Activated CD4-positive, alpha-beta memory T cell treated with anti-CD3 and anti-CD28 coated beads, Interleukin-2, amount 10 ng/mL, durations not matched to agents 7 days and 5 days (primary cell): ENCODE measurements at regions not wholly inside any gene's neighbourhood (a gene's known extent, or its start where the extent isn't known, plus 50 kb on each side); places are given as distances from the start of the nearest gene placed in this dataset.

Experiments used
- CTCF ChIA-PET: fragments of 350-600 bp; sonication (Branson Sonifier 250); formaldehyde crosslinking; loops from one replicate; lab custom pipeline; 2021; ENCODE audit warnings: antibody characterized with exemption, inconsistent platforms; lab: Charles Lee
- POLR2A ChIA-PET: fragments of 350-600 bp; sonication (Branson Sonifier 250); formaldehyde crosslinking; loops from one replicate; lab custom pipeline; 2021; ENCODE audit warnings: antibody characterized with exemption; lab: Charles Lee
- DNase-seq: peaks from one replicate; pipeline ENCODE4 v3.0.0-alpha.2; 2020
- H3K27ac Mint-ChIP-seq: one replicate; pipeline ENCODE4 v1.8.0; 2021; ENCODE audit warnings: mild to moderate bottlenecking, mixed read lengths
- H3K27me3 Mint-ChIP-seq: one replicate; pipeline ENCODE4 v1.8.0; 2021; ENCODE audit warnings: mixed read lengths
- H3K36me3 Mint-ChIP-seq: one replicate; pipeline ENCODE4 v1.8.0; 2021; ENCODE audit warnings: low read depth, mixed read lengths
- H3K4me1 Mint-ChIP-seq: one replicate; pipeline ENCODE4 v1.8.0; 2021; ENCODE audit warnings: mixed read lengths
- H3K4me3 Mint-ChIP-seq: one replicate; pipeline ENCODE4 v1.8.0; 2021; ENCODE audit warnings: mild to moderate bottlenecking, mixed read lengths
- H3K9me3 Mint-ChIP-seq: one replicate; pipeline ENCODE4 v1.8.0; 2021; ENCODE audit warnings: mixed read lengths

DNA sequence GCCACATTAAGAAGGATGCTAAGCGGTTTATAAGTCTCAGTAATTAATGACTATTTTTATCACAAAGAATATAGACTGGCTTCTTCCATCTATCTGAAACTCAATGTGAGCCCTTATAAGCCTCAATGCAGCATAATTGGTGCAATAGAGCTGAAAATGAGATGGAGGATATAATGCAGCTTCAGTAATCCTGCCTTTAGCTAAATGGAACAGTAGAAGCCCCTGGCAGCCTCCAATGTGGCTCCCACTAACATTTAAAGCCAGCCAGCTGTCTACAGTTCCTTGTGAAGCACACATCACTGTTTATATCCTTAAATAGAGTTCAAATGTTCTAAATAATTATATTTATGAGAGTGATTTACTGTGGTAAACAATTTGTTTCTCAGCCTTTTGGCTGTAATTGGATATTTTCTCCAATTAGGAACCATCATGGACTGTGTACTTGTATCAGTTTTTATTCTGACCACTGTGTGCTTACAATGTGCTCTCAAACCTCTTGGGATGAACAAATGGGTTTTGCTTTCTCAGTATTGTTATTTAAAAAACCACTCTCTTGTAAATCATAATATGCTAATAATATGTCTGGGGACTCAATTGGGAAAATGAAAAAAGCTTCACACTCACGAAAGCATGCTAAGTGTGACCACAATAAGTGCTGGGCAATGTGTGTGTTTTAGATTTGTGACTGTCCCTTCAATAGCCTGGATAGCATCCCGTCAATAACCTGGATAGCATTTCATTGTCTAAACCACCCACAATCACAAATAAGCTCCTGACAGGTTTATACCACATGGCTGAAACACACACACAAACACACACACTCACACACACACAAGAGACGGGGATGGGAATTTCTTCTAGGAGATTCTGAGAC lies 366.6 kb downstream of the GBE1 start:
- H3K27ac Mint-ChIP-seq: no peak overlapping the region
- H3K36me3 Mint-ChIP-seq: no peaks in the 10 kb centered on the region
- CTCF ChIA-PET: interaction anchor here (1.0 kb wide), 1 partner anchor 92 kb away, joined by 3 read pairs; no protein-coding TSS in a partner anchor
- no peaks in the 10 kb centered on the region for H3K27me3 Mint-ChIP-seq
- POLR2A ChIA-PET: no interaction called here
- no peaks in the 10 kb centered on the region for H3K4me1 Mint-ChIP-seq
- H3K9me3 Mint-ChIP-seq: no peaks in the 10 kb centered on the region
- DNase-seq: no peak
- no peak overlapping the region for H3K4me3 Mint-ChIP-seq

DNA sequence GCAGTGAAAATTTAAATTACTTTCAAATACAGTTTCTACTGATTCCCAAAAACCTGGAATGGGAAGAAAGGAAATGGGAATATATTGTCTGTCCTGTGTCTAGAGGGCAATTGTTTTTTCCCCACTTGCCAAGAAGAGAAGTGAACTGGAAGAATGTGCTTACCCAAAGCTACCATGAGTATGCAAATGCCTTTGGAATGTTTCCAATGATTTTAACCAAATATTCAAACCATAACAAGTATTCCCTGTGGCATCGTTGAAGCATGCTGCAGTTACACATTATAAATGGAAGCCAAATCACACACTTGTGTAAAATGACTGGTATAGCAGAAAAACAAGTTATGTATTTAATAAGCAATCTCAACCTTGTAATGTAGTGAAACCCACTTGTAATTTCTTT lies 368.2 kb downstream of the GBE1 start:
- no peak overlapping the region for H3K27ac Mint-ChIP-seq
- no peaks in the 10 kb centered on the region for H3K36me3 Mint-ChIP-seq
- no peaks in the 10 kb centered on the region for H3K27me3 Mint-ChIP-seq
- no peaks in the 10 kb centered on the region for H3K4me1 Mint-ChIP-seq
- ChIA-PET POLR2A (no interaction called here), CTCF (no interaction called here)
- no peak overlapping the region for H3K4me3 Mint-ChIP-seq
- DNase-seq: no peak
- no peaks in the 10 kb centered on the region for H3K9me3 Mint-ChIP-seq

DNA sequence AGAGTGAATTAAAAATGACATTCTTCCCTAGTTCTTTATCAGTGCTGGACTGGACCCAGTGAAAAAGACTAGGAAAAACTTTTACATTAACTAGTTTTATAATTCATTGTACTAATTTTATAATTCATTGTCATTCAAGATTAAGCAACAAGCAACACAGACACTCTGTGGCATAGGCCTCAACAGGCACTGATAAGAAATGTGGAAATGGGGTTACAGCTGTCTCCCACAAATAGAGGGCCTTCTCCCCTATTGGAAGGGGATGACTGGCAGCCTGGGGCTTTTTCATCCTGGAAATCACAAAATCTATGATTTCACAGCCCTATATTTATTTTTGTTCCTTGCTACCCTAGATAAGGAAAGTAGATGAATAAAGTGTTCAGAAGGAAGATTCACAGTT lies 370.6 kb downstream of the GBE1 start:
- H3K27me3 Mint-ChIP-seq: no peaks in the 10 kb centered on the region
- H3K4me3 Mint-ChIP-seq: no peak overlapping the region
- ChIA-PET POLR2A (no interaction called here), CTCF (no interaction called here)
- DNase-seq: no peak
- no peak overlapping the region for H3K27ac Mint-ChIP-seq
- no peaks in the 10 kb centered on the region for H3K9me3 Mint-ChIP-seq
- H3K36me3 Mint-ChIP-seq: no peaks in the 10 kb centered on the region
- H3K4me1 Mint-ChIP-seq: no peaks in the 10 kb centered on the region

DNA sequence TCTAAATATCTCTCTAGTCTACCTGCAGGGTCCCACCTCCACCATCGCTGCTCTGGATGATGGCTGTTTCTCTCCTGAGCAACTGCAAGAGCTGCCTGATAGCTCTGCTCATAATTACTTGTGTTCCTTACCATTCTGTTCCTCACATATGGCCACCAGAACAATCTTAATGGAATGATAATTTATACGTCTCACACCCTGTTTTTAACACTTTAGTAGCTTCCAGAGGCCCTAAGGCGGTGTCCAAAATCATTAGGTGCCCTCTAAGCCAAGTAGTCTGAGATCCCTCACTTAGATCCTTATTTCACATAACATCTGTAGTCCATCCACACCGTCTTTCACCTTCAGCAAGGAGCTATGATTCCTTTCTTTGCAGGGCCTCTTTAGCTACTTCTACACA lies 373.3 kb downstream of the GBE1 start:
- Mint-ChIP-seq H3K4me3 (no peak overlapping the region), H3K36me3 (no peaks in the 10 kb centered on the region), H3K27me3 (no peaks in the 10 kb centered on the region), H3K9me3 (no peaks in the 10 kb centered on the region), H3K27ac (no peak overlapping the region), H3K4me1 (no peaks in the 10 kb centered on the region)
- POLR2A ChIA-PET: no interaction called here
- DNase-seq: no peak
- CTCF ChIA-PET: no interaction called here

DNA sequence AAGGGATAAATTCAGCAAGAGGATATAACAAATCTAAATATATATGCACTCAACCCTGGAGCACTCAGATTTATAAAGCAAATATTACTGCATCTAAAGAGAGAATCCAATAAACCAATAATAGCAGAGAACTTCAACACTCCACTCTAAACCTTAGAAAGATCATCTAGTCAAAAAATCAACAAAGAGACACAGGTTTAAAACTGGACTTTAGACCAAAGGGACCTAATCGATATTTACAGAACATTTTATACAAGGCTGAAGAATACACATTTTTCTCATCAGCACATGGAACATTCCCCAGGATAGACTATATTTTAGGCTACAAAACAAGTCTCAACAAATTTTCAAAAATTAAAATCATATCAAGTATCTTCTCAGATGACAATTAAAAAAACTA lies 379.0 kb downstream of the GBE1 start:
- DNase-seq: no peak
- no peak overlapping the region for H3K4me3 Mint-ChIP-seq
- no peaks in the 10 kb centered on the region for H3K27me3 Mint-ChIP-seq
- CTCF ChIA-PET: no interaction called here
- POLR2A ChIA-PET: no interaction called here
- H3K4me1 Mint-ChIP-seq: no peaks in the 10 kb centered on the region
- H3K36me3 Mint-ChIP-seq: no peaks in the 10 kb centered on the region
- H3K9me3 Mint-ChIP-seq: peaks cover 7% of the 10 kb centered on the region
- H3K27ac Mint-ChIP-seq: no peak overlapping the region

DNA sequence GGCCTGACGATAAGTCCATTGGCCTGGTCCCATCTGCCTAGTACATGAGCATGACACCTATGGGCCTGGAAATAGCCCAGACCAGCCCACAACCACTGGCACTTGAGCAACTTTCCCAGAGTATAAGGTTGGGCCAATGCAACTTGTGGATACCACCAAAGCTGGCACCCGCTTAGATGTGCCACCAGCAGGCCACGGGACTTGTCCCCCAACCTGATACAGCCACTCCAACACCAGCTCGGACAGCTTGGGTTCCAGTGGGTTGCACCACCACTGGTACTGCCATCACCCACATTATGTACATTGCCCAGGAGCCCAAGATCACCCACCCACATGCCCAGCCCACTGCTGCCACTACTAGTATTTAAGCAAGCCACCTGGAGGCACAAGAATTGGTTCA lies 381.2 kb downstream of the GBE1 start:
- no peak for DNase-seq
- Mint-ChIP-seq H3K4me1 (no peaks in the 10 kb centered on the region), H3K27ac (no peak overlapping the region), H3K9me3 (peaks cover 7% of the 10 kb centered on the region), H3K27me3 (no peaks in the 10 kb centered on the region), H3K36me3 (no peaks in the 10 kb centered on the region), H3K4me3 (no peak overlapping the region)
- ChIA-PET POLR2A (no interaction called here), CTCF (no interaction called here)

DNA sequence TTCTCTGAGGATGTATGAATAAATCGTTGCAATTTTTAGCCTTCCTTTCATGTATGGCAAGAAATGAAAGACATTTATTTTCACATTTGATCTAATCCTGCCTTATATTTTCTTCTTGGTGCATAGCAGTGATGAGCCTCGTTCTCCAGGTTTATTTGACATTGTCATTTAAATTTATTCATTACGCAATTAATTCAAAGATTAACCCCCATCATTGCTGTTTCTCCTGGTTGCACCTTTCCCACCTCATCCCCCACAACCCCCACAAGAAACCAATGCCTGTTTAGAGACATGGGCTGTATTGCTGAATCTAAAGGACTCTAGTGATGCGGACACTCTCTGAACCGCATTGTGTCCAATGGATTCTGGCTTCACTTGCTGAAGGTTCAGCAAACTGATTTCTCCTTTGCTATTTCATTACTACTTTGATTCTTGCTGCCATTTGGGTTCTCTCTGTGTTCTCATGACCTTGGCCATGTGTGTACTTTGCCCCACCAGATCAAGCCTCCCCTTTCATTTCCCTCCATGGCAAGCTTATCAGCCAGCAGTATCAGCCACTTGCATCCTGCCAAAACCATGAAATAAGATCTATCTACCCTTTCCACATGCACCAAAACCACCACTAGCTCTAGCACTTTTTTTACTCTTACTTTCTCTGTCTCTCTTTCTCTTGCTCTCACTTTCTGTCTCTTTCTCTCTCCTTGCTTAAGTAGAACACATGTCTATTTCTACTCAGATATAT lies 382.7 kb downstream of the GBE1 start:
- no peak overlapping the region for H3K4me3 Mint-ChIP-seq
- POLR2A ChIA-PET: no interaction called here
- no peak for DNase-seq
- peaks cover 7% of the 10 kb centered on the region for H3K9me3 Mint-ChIP-seq
- H3K27me3 Mint-ChIP-seq: no peaks in the 10 kb centered on the region
- H3K36me3 Mint-ChIP-seq: no peaks in the 10 kb centered on the region
- CTCF ChIA-PET: no interaction called here
- H3K4me1 Mint-ChIP-seq: no peaks in the 10 kb centered on the region
- H3K27ac Mint-ChIP-seq: no peak overlapping the region

DNA sequence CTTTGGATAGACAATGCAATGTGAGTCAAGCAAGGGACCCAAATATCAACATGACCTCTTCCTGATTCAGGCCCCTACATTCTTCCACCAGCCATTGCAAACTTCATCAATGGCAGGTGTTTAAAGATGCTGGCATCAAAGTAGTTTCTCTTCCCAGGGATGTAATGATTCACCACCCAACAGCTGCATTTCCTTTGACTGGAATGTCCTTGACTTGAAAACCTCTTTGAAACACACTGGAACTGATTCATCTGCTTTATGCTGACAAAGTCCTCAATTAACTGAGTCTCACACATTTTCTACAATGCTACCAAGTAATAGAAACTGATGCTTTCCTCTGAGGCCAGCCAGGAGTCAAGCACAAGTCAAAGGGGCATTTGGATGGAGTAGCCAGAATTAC lies 385.5 kb downstream of the GBE1 start:
- H3K9me3 Mint-ChIP-seq: peaks cover 9% of the 10 kb centered on the region
- no peaks in the 10 kb centered on the region for H3K4me1 Mint-ChIP-seq
- DNase-seq: no peak
- H3K4me3 Mint-ChIP-seq: no peak overlapping the region
- H3K36me3 Mint-ChIP-seq: no peaks in the 10 kb centered on the region
- H3K27ac Mint-ChIP-seq: no peak overlapping the region
- ChIA-PET CTCF (no interaction called here), POLR2A (no interaction called here)
- H3K27me3 Mint-ChIP-seq: no peaks in the 10 kb centered on the region

DNA sequence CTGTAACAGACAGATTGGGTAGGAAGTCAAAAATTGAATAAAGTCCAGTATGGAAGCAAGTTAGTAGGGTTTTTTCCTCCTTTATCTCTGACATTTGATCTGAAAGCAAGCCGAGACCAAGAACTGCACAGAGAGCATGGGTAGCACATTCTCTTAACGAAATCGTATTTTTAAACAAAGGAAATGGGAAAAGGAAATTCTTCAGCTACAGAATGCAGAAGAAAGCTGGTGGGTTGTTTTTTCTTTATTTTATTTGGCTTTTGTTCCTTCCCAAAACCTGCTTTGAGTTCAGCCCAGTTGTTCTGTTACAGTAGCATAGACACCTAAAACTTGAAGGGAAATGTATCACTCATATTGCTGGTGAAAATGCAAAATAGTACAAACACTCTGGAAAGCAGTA lies 397.0 kb downstream of the GBE1 start:
- Mint-ChIP-seq H3K4me3 (no peak overlapping the region), H3K36me3 (no peaks in the 10 kb centered on the region)
- CTCF ChIA-PET: no interaction called here

DNA sequence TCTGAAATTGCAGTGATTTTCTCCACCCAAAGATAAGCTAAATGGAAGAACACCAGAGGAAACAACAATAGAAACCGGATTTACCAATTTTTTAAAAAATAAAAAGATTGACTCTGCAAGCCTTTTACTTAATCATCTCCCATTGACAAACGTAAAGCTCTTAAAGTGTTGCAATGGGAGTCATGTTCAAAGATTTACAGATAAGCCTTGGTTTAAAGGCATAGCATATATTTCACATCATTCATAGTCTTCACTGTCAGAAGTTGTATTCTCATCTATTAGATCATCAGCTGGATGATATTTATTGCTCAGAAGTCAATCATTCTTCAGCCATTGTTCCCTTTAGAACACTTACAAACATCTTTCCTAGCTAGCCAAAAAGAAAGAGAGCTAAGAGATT lies 397.6 kb downstream of the GBE1 start:
- no peak overlapping the region for H3K27ac Mint-ChIP-seq
- no peak overlapping the region for H3K4me3 Mint-ChIP-seq
- ChIA-PET CTCF (no interaction called here), POLR2A (no interaction called here)
- DNase-seq: no peak
- no peaks in the 10 kb centered on the region for H3K36me3 Mint-ChIP-seq
- no peaks in the 10 kb centered on the region for H3K27me3 Mint-ChIP-seq
- no peaks in the 10 kb centered on the region for H3K4me1 Mint-ChIP-seq
- peaks cover 3% of the 10 kb centered on the region for H3K9me3 Mint-ChIP-seq

More for the DNA sequence above, 397.0 kb downstream of the GBE1 start:
- Mint-ChIP-seq H3K4me1 (no peaks in the 10 kb centered on the region), H3K9me3 (peaks cover 3% of the 10 kb centered on the region), H3K27me3 (no peaks in the 10 kb centered on the region), H3K27ac (no peak overlapping the region)
- POLR2A ChIA-PET: no interaction called here
- DNase-seq: no peak

DNA sequence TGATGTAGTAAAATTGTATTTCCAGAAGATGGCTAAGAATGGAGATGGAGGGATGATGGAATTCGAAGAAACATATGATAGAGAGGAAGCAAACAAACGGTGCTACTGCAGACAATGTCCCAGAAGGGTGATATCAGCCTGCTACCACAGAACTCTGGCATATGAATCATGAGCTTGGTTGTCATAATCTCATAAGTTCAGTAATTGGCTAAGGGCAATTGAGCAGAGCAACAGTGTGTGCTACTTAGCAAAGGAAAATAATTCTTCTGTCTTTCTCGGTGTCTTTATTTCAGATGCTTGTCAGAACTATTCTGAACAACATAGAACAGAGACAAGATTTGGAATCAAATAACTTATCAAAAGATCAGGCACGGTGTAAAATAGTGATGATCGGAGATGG lies 407.3 kb downstream of the GBE1 start:
- Mint-ChIP-seq H3K9me3 (no peaks in the 10 kb centered on the region), H3K27ac (no peak overlapping the region), H3K4me1 (no peaks in the 10 kb centered on the region), H3K27me3 (no peaks in the 10 kb centered on the region), H3K4me3 (no peak overlapping the region), H3K36me3 (no peaks in the 10 kb centered on the region)
- no peak for DNase-seq
- ChIA-PET POLR2A (no interaction called here), CTCF (no interaction called here)

DNA sequence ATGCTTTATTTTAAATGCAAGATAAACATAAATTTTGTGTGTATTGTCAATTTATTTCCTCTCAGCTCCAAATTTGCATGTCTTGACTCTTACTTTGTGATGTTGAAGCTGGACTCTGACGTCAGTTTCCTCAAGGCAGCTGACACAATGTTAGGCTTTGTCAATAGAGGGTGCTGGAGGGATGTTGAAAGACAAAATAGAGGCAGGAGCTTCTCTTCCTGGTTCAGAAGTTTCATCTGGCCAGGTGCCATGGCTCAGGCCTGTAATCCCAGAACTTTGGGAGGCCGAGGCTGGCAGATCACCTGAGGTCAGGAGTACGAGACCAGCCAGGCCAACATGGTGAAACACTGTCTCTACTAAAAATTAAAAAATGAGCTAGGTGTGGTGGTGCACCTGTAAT lies 408.6 kb downstream of the GBE1 start:
- no peak for DNase-seq
- no peaks in the 10 kb centered on the region for H3K9me3 Mint-ChIP-seq
- no peaks in the 10 kb centered on the region for H3K27me3 Mint-ChIP-seq
- no peak overlapping the region for H3K4me3 Mint-ChIP-seq
- no peaks in the 10 kb centered on the region for H3K4me1 Mint-ChIP-seq
- no peaks in the 10 kb centered on the region for H3K36me3 Mint-ChIP-seq
- ChIA-PET POLR2A (no interaction called here), CTCF (interaction anchor here (0.9 kb wide), 1 partner anchor 34 kb away, joined by 3 read pairs; no protein-coding TSS in a partner anchor)
- H3K27ac Mint-ChIP-seq: no peak overlapping the region

DNA sequence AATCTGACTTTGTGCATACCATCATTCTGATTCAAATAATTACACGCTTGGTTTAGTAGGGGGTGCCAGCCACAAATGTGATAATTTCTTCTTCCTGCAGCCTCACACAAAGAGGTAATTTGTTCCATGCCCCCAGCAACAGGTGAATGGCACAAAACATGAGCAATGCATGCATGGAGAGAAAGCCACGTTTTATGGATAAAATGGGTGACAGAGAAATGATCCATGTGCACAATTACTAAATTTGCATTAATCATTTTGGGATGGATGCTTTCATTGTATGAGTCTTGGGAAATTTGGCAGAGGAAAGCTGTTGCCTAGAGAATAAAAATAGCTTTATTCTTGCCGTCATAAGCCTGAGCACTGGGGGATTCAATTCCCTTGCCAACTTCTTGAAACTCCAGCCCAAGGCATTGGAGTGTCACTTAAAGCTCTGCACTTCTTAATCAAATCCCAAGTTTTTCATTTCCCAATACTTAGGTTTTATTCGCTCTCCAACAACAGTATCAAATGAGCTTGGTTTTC lies 411.6 kb downstream of the GBE1 start:
- H3K36me3 Mint-ChIP-seq: no peaks in the 10 kb centered on the region
- H3K9me3 Mint-ChIP-seq: no peaks in the 10 kb centered on the region
- H3K27ac Mint-ChIP-seq: no peak overlapping the region
- no peak for DNase-seq
- H3K27me3 Mint-ChIP-seq: no peaks in the 10 kb centered on the region
- POLR2A ChIA-PET: no interaction called here
- CTCF ChIA-PET: no interaction called here
- H3K4me1 Mint-ChIP-seq: no peaks in the 10 kb centered on the region
- H3K4me3 Mint-ChIP-seq: no peak overlapping the region
